ENCODE measurements at regions not wholly inside any gene's neighbourhood (a gene's known extent, or its start where the extent isn't known, plus 50 kb on each side); places are given as distances from the start of the nearest gene placed in this dataset.

- H3K27me3 ChIP-seq = no peaks in the 10 kb centered on the region
- no peak overlapping the region for H3K4me3 ChIP-seq
- H3K9me3 ChIP-seq = no peaks in the 10 kb centered on the region
- no peaks in the 10 kb centered on the region for H3K4me1 ChIP-seq
- no peak overlapping the region for H3K27ac ChIP-seq
- TF ChIP-seq EP300 (IDR thresholded peaks at IDR 0.05) (no peak), CTCF (IDR thresholded peaks at IDR 0.05) (no peak), POLR2AphosphoS5 (IDR thresholded peaks at IDR 0.05) (no peak), POLR2A (IDR thresholded peaks at IDR 0.05) (no peak)
- no peak for DNase-seq (ENCODE audit: low spot score in 2 of 2)
- H3K36me3 ChIP-seq = no peaks in the 10 kb centered on the region
Measured at GRCh38 chr18:26705757-26706156, 157.4 kb upstream of the KCTD1 start.

GRCh38 chr18:26703170-26703930 is 155.0 kb upstream of the KCTD1 start:
- Histone ChIP-seq H3K4me3 (no peak overlapping the region), H3K36me3 (no peaks in the 10 kb centered on the region), H3K9me3 (no peaks in the 10 kb centered on the region), H3K27ac (no peak overlapping the region), H3K27me3 (no peaks in the 10 kb centered on the region), H3K4me1 (no peaks in the 10 kb centered on the region)
- 69% methylated on average over 7 of the region's 7 CpGs for WGBS
- no peak for DNase-seq (ENCODE audit: low spot score in 2 of 2)
- TF ChIP-seq CTCF (IDR thresholded peaks at IDR 0.05) = no peak
- no peak for TF ChIP-seq POLR2A (IDR thresholded peaks at IDR 0.05)
- TF ChIP-seq POLR2AphosphoS5 (IDR thresholded peaks at IDR 0.05) = no peak
- no peak for TF ChIP-seq EP300 (IDR thresholded peaks at IDR 0.05)

- TF ChIP-seq POLR2AphosphoS5 (IDR thresholded peaks at IDR 0.05) (no peak), EP300 (IDR thresholded peaks at IDR 0.05) (no peak), CTCF (IDR thresholded peaks at IDR 0.05) (no peak), POLR2A (IDR thresholded peaks at IDR 0.05) (no peak)
- Histone ChIP-seq H3K36me3 (no peaks in the 10 kb centered on the region), H3K4me1 (no peaks in the 10 kb centered on the region), H3K9me3 (no peaks in the 10 kb centered on the region), H3K4me3 (no peak overlapping the region), H3K27ac (no peak overlapping the region), H3K27me3 (no peaks in the 10 kb centered on the region)
- no peak for DNase-seq (ENCODE audit: low spot score in 2 of 2)
- 60% methylated on average over 6 of the region's 6 CpGs for WGBS
Measured at GRCh38 chr18:26702086-26702485, 153.7 kb upstream of the KCTD1 start.

- H3K4me3 ChIP-seq = no peak overlapping the region
- TF ChIP-seq POLR2A (IDR thresholded peaks at IDR 0.05) = no peak
- no peak for TF ChIP-seq POLR2AphosphoS5 (IDR thresholded peaks at IDR 0.05)
- TF ChIP-seq CTCF (IDR thresholded peaks at IDR 0.05) = no peak
- TF ChIP-seq EP300 (IDR thresholded peaks at IDR 0.05) = no peak
- no peak for DNase-seq (ENCODE audit: low spot score in 2 of 2)
- H3K4me1 ChIP-seq = no peaks in the 10 kb centered on the region
- WGBS = 81% methylated on average over 2 of the region's 2 CpGs
- H3K9me3 ChIP-seq = no peaks in the 10 kb centered on the region
- H3K27me3 ChIP-seq = no peaks in the 10 kb centered on the region
- H3K36me3 ChIP-seq = no peaks in the 10 kb centered on the region
- no peak overlapping the region for H3K27ac ChIP-seq
Measured at GRCh38 chr18:26700728-26701127, 152.4 kb upstream of the KCTD1 start.

GRCh38 chr18:26700201-26700600 is 151.8 kb upstream of the KCTD1 start:
- TF ChIP-seq CTCF (IDR thresholded peaks at IDR 0.05) = no peak
- DNase-seq (ENCODE audit: low spot score in 2 of 2) = no peak
- no peaks in the 10 kb centered on the region for H3K27me3 ChIP-seq
- H3K36me3 ChIP-seq = no peaks in the 10 kb centered on the region
- H3K4me3 ChIP-seq = no peak overlapping the region
- H3K9me3 ChIP-seq = no peaks in the 10 kb centered on the region
- no peaks in the 10 kb centered on the region for H3K4me1 ChIP-seq
- H3K27ac ChIP-seq = no peak overlapping the region
